Inflammatory macrophage treated with lipopolysaccharide for 1 hour (primary cell): ENCODE measurements at regions not wholly inside any gene's neighbourhood (a gene's known extent, or its start where the extent isn't known, plus 50 kb on each side); places are given as distances from the start of the nearest gene placed in this dataset.

Experiments
- DNase-seq, 2 donors: peaks; one replicate each; pipeline ENCODE4 v3.0.0-alpha.2; 2020 to 2022

GRCh38 chr10:105502058-105502457, 861.0 kb downstream of the SORCS3 start:
- no peak for DNase-seq

- DNase-seq, result no peak
Observed at GRCh38 chr10:105494944-105495343, 853.9 kb downstream of the SORCS3 start.

- no peak for DNase-seq
Observed at GRCh38 chr10:105494303-105494702, 853.2 kb downstream of the SORCS3 start.

GRCh38 chr10:105473170-105473569, 832.1 kb downstream of the SORCS3 start:
- no peak for DNase-seq

GRCh38 chr10:105468759-105469158, 827.7 kb downstream of the SORCS3 start:
- DNase-seq, result no peak

- no peak for DNase-seq
Observed at GRCh38 chr10:105466521-105466920, 825.4 kb downstream of the SORCS3 start.

- DNase-seq, result no peak
Observed at GRCh38 chr10:105434970-105435369, 793.9 kb downstream of the SORCS3 start.

- DNase-seq, result no peak
Observed at GRCh38 chr10:105413997-105414396, 772.9 kb downstream of the SORCS3 start.

- DNase-seq, result no peak
Observed at GRCh38 chr10:105409370-105409769, 768.3 kb downstream of the SORCS3 start.

- DNase-seq, result no peak
Observed at GRCh38 chr10:105406488-105406887, 765.4 kb downstream of the SORCS3 start.

GRCh38 chr10:105398202-105398601, 757.1 kb downstream of the SORCS3 start:
- no peak for DNase-seq

- DNase-seq, result no peak
Observed at GRCh38 chr10:105391670-105392351, 750.7 kb downstream of the SORCS3 start.

- DNase-seq, result no peak
Observed at GRCh38 chr10:105387971-105388370, 746.9 kb downstream of the SORCS3 start.

- DNase-seq, result no peak
Observed at GRCh38 chr10:105383978-105384377, 742.9 kb downstream of the SORCS3 start.

- DNase-seq, result no peak
Observed at GRCh38 chr10:105370692-105371091, 729.6 kb downstream of the SORCS3 start.

- no peak for DNase-seq
Observed at GRCh38 chr10:105359708-105360107, 718.6 kb downstream of the SORCS3 start.

- no peak for DNase-seq
Observed at GRCh38 chr10:105358911-105359310, 717.8 kb downstream of the SORCS3 start.

- DNase-seq, result no peak
Observed at GRCh38 chr10:105356626-105357025, 715.5 kb downstream of the SORCS3 start.

GRCh38 chr10:105354010-105354409, 712.9 kb downstream of the SORCS3 start:
- no peak for DNase-seq

- no peak for DNase-seq
Observed at GRCh38 chr10:105352827-105353226, 711.7 kb downstream of the SORCS3 start.

- no peak for DNase-seq
Observed at GRCh38 chr10:105352281-105352680, 711.2 kb downstream of the SORCS3 start.

GRCh38 chr10:105351187-105351586, 710.1 kb downstream of the SORCS3 start:
- DNase-seq, result no peak

- no peak for DNase-seq
Observed at GRCh38 chr10:105347487-105347886, 706.4 kb downstream of the SORCS3 start.

GRCh38 chr10:105342606-105343005, 701.5 kb downstream of the SORCS3 start:
- DNase-seq, result no peak

- no peak for DNase-seq
Observed at GRCh38 chr10:105339669-105340068, 698.6 kb downstream of the SORCS3 start.
